Mesodermal cell (in vitro differentiated cells): ENCODE measurements at regions not wholly inside any gene's neighbourhood (a gene's known extent, or its start where the extent isn't known, plus 50 kb on each side); places are given as distances from the start of the nearest gene placed in this dataset.

Source experiments
- H3K27ac ChIP-seq: 2 replicates; pipeline ENCODE4 v1.7.0; 2013; ENCODE audit warnings: mild to moderate bottlenecking, low read depth, low read length, moderate library complexity; ENCODE audit not compliant: severe bottlenecking
- H3K36me3 ChIP-seq: 2 replicates; pipeline ENCODE4 v1.7.1; 2013; ENCODE audit warnings: mild to moderate bottlenecking, low read length, moderate library complexity; ENCODE audit not compliant: control insufficient read depth, insufficient read depth
- H3K4me1 ChIP-seq: one replicate; pipeline ENCODE4 v1.7.1; 2013; ENCODE audit warnings: mild to moderate bottlenecking, low read length; ENCODE audit not compliant: insufficient read depth, control insufficient read depth, poor library complexity, severe bottlenecking
- H3K4me3 ChIP-seq: 2 replicates; pipeline ENCODE4 v1.7.0; 2013; ENCODE audit warnings: low read length, control low read depth, mild to moderate bottlenecking; ENCODE audit not compliant: insufficient read depth, poor library complexity, severe bottlenecking; ENCODE audit errors: extremely low read depth
- H3K9me3 ChIP-seq: 2 replicates; pipeline ENCODE4 v1.7.1; 2013; ENCODE audit warnings: mild to moderate bottlenecking, low read length, moderate library complexity; ENCODE audit not compliant: control insufficient read depth
- WGBS, 2 experiments: methylation state at CpG; one replicate each; pipeline ENCODE4 v1.1.5; 2013; ENCODE audit warnings: missing lambda C conversion rate in 2 of 2; ENCODE audit not compliant: insufficient coverage in 2 of 2; 5-methylcytosine and 5-hydroxymethylcytosine counted together

- no peaks in the 10 kb centered on the region for H3K36me3 ChIP-seq
- no peak overlapping the region for H3K27ac ChIP-seq
- H3K4me3 ChIP-seq = no peak overlapping the region
- H3K4me1 ChIP-seq = no peaks in the 10 kb centered on the region
- WGBS, 2 experiments = 100% methylated on average over 2 of the region's 2 CpGs
- H3K9me3 ChIP-seq = no peaks in the 10 kb centered on the region
Measured at GRCh38 chr5:103428923-103429322, 133.7 kb downstream of the NUDT12 start.

GRCh38 chr5:103428411-103428871 lies 134.1 kb downstream of the NUDT12 start:
- Histone ChIP-seq H3K4me1 (no peaks in the 10 kb centered on the region), H3K9me3 (no peaks in the 10 kb centered on the region), H3K36me3 (no peaks in the 10 kb centered on the region), H3K4me3 (no peak overlapping the region), H3K27ac (no peak overlapping the region)
- WGBS, 2 experiments = 85 to 88% methylated on average over 5 of the region's 6 CpGs

- Histone ChIP-seq H3K9me3 (no peaks in the 10 kb centered on the region), H3K27ac (no peak overlapping the region), H3K4me3 (no peak overlapping the region), H3K36me3 (no peaks in the 10 kb centered on the region), H3K4me1 (no peaks in the 10 kb centered on the region)
- 83 to 100% methylated on average over 1 of the region's 3 CpGs for WGBS, 2 experiments
Measured at GRCh38 chr5:103427326-103427725, 135.3 kb downstream of the NUDT12 start.

GRCh38 chr5:103425686-103426454 lies 136.7 kb downstream of the NUDT12 start:
- WGBS, 2 experiments = no CpG with 5 or more reads among the region's 3 CpGs
- Histone ChIP-seq H3K4me3 (no peak overlapping the region), H3K9me3 (no peaks in the 10 kb centered on the region), H3K36me3 (no peaks in the 10 kb centered on the region), H3K4me1 (no peaks in the 10 kb centered on the region), H3K27ac (no peak overlapping the region)

- Histone ChIP-seq H3K4me3 (no peak overlapping the region), H3K36me3 (no peaks in the 10 kb centered on the region), H3K4me1 (no peaks in the 10 kb centered on the region), H3K9me3 (no peaks in the 10 kb centered on the region), H3K27ac (no peak overlapping the region)
- 69 to 88% methylated on average over 1 to 2 of the region's 5 CpGs for WGBS, 2 experiments
Measured at GRCh38 chr5:103424453-103425205, 138.0 kb downstream of the NUDT12 start.

- Histone ChIP-seq H3K4me3 (no peak overlapping the region), H3K9me3 (no peaks in the 10 kb centered on the region), H3K27ac (no peak overlapping the region), H3K36me3 (no peaks in the 10 kb centered on the region), H3K4me1 (no peaks in the 10 kb centered on the region)
- 100% methylated on average over 1 of the region's 2 CpGs; no CpG with 5 or more reads in 1 of the 2 experiments for WGBS, 2 experiments
Measured at GRCh38 chr5:103424026-103424425, 138.6 kb downstream of the NUDT12 start.

GRCh38 chr5:103422756-103423155 lies 139.8 kb downstream of the NUDT12 start:
- no peak overlapping the region for H3K4me3 ChIP-seq
- H3K4me1 ChIP-seq = no peaks in the 10 kb centered on the region
- no peaks in the 10 kb centered on the region for H3K9me3 ChIP-seq
- no peaks in the 10 kb centered on the region for H3K36me3 ChIP-seq
- no peak overlapping the region for H3K27ac ChIP-seq

GRCh38 chr5:103414604-103415003 lies 148.0 kb downstream of the NUDT12 start:
- Histone ChIP-seq H3K27ac (no peak overlapping the region), H3K4me1 (no peaks in the 10 kb centered on the region), H3K9me3 (no peaks in the 10 kb centered on the region), H3K36me3 (no peaks in the 10 kb centered on the region), H3K4me3 (no peak overlapping the region)
- 80 to 100% methylated on average over 1 to 2 of the region's 2 CpGs for WGBS, 2 experiments

GRCh38 chr5:103411711-103412110 lies 150.9 kb downstream of the NUDT12 start:
- Histone ChIP-seq H3K9me3 (no peaks in the 10 kb centered on the region), H3K27ac (no peak overlapping the region), H3K4me1 (no peaks in the 10 kb centered on the region), H3K36me3 (no peaks in the 10 kb centered on the region), H3K4me3 (no peak overlapping the region)
- WGBS, 2 experiments = 80 to 86% methylated on average over 1 of the region's 1 CpG

- H3K9me3 ChIP-seq = no peaks in the 10 kb centered on the region
- no peaks in the 10 kb centered on the region for H3K4me1 ChIP-seq
- no peak overlapping the region for H3K4me3 ChIP-seq
- H3K27ac ChIP-seq = no peak overlapping the region
- WGBS, 2 experiments = 60 to 91% methylated on average over 1 to 2 of the region's 2 CpGs
- no peaks in the 10 kb centered on the region for H3K36me3 ChIP-seq
Measured at GRCh38 chr5:103410172-103410571, 151.6 kb downstream of the MACIR start.
